GM19035 (cell line): ENCODE measurements at regions not wholly inside any gene's neighbourhood (a gene's known extent, or its start where the extent isn't known, plus 50 kb on each side); places are given as distances from the start of the nearest gene placed in this dataset.
"Not testable (repeated sequence)": the region's sequence is repeated elsewhere in the genome, so short reads cannot be mapped to it uniquely, and the experiment has no call there.

Experiments used
- ATAC-seq: cut with Tn5 transposase; IDR thresholded peaks from one replicate; pipeline ENCODE4 v1.9.1; 2021; ENCODE audit not compliant: unreplicated experiment

GRCh38 chr21:28483301-28484035 is 509.2 kb downstream of the LTN1 start:
- no peak for ATAC-seq

GRCh38 chr21:28482657-28483056 is 510.0 kb downstream of the LTN1 start:
- ATAC-seq, result no peak

- ATAC-seq, result no peak
Observed at GRCh38 chr21:28480470-28480869, 512.2 kb downstream of the LTN1 start.

GRCh38 chr21:28473530-28474220 is 519.0 kb downstream of the LTN1 start:
- ATAC-seq, result peak; percentile 64

- ATAC-seq, result not testable (repeated sequence)
Observed at GRCh38 chr21:28472543-28472942, 520.1 kb downstream of the LTN1 start.

GRCh38 chr21:28464988-28465387 is 527.7 kb downstream of the LTN1 start:
- ATAC-seq, result no peak

- no peak for ATAC-seq
Observed at GRCh38 chr21:28464095-28464494, 528.6 kb downstream of the LTN1 start.

- no peak for ATAC-seq
Observed at GRCh38 chr21:28459193-28459592, 533.5 kb downstream of the LTN1 start.

GRCh38 chr21:28458446-28458845 is 534.2 kb downstream of the LTN1 start:
- no peak for ATAC-seq

- ATAC-seq, result no peak
Observed at GRCh38 chr21:28455253-28455600, 537.5 kb downstream of the LTN1 start.

- no peak for ATAC-seq
Observed at GRCh38 chr21:28454564-28455252, 538.0 kb downstream of the LTN1 start.

- ATAC-seq, result no peak
Observed at GRCh38 chr21:28447462-28447861, 545.2 kb downstream of the LTN1 start.

GRCh38 chr21:28445141-28445830 is 547.4 kb downstream of the LTN1 start:
- ATAC-seq, result no peak

- ATAC-seq, result no peak
Observed at GRCh38 chr21:28444557-28444956, 548.1 kb downstream of the LTN1 start.

- no peak for ATAC-seq
Observed at GRCh38 chr21:28444111-28444510, 548.6 kb downstream of the LTN1 start.

- ATAC-seq, result no peak
Observed at GRCh38 chr21:28442624-28443023, 550.1 kb downstream of the LTN1 start.

- no peak for ATAC-seq
Observed at GRCh38 chr21:28442085-28442484, 550.6 kb downstream of the LTN1 start.

- no peak for ATAC-seq
Observed at GRCh38 chr21:28439788-28440187, 552.9 kb downstream of the LTN1 start.

- no peak for ATAC-seq
Observed at GRCh38 chr21:28439251-28439650, 553.4 kb downstream of the LTN1 start.

GRCh38 chr21:28437061-28437460 is 555.6 kb downstream of the LTN1 start:
- no peak for ATAC-seq

- ATAC-seq, result no peak
Observed at GRCh38 chr21:28436286-28436932, 556.3 kb downstream of the LTN1 start.
